ENCODE measurements at regions not wholly inside any gene's neighbourhood (a gene's known extent, or its start where the extent isn't known, plus 50 kb on each side); places are given as distances from the start of the nearest gene placed in this dataset.

GRCh38 chr2:12073217-12073852 lies 326.9 kb downstream of the LPIN1 start:
- TF ChIP-seq GATA3 (IDR thresholded peaks at IDR 0.05; ENCODE audit: low read depth, low read length) (no peak), GATA2 (IDR thresholded peaks at IDR 0.05; ENCODE audit: low read depth, low read length) (no peak)

GRCh38 chr2:12074126-12074844 lies 327.9 kb downstream of the LPIN1 start:
- TF ChIP-seq GATA3 (IDR thresholded peaks at IDR 0.05; ENCODE audit: low read depth, low read length): 0 out of 2 replicates have a peak, but pooled peaks have one; percentile 11
- no peak for TF ChIP-seq GATA2 (IDR thresholded peaks at IDR 0.05; ENCODE audit: low read depth, low read length)

GRCh38 chr2:12074845-12075217 lies 328.4 kb downstream of the LPIN1 start:
- TF ChIP-seq GATA2 (IDR thresholded peaks at IDR 0.05; ENCODE audit: low read depth, low read length) (no peak), GATA3 (IDR thresholded peaks at IDR 0.05; ENCODE audit: low read depth, low read length) (no peak)

GRCh38 chr2:12075603-12076002 lies 329.2 kb downstream of the LPIN1 start:
- no peak for TF ChIP-seq GATA2 (IDR thresholded peaks at IDR 0.05; ENCODE audit: low read depth, low read length)
- no peak for TF ChIP-seq GATA3 (IDR thresholded peaks at IDR 0.05; ENCODE audit: low read depth, low read length)

- TF ChIP-seq GATA2 (IDR thresholded peaks at IDR 0.05; ENCODE audit: low read depth, low read length): no peak
- no peak for TF ChIP-seq GATA3 (IDR thresholded peaks at IDR 0.05; ENCODE audit: low read depth, low read length)
Measured at GRCh38 chr2:12076810-12077209, 330.4 kb downstream of the LPIN1 start.

GRCh38 chr2:12080360-12080759 lies 333.9 kb downstream of the LPIN1 start:
- TF ChIP-seq GATA2 (IDR thresholded peaks at IDR 0.05; ENCODE audit: low read depth, low read length): no peak
- TF ChIP-seq GATA3 (IDR thresholded peaks at IDR 0.05; ENCODE audit: low read depth, low read length): no peak

GRCh38 chr2:12081481-12082210 lies 335.2 kb downstream of the LPIN1 start:
- TF ChIP-seq GATA3 (IDR thresholded peaks at IDR 0.05; ENCODE audit: low read depth, low read length) (no peak), GATA2 (IDR thresholded peaks at IDR 0.05; ENCODE audit: low read depth, low read length) (peak; percentile 53; the same call in 1 of the 2 replicates)

- TF ChIP-seq GATA3 (IDR thresholded peaks at IDR 0.05; ENCODE audit: low read depth, low read length): peak; percentile 79
- TF ChIP-seq GATA2 (IDR thresholded peaks at IDR 0.05; ENCODE audit: low read depth, low read length): peak; percentile 90
Measured at GRCh38 chr2:12083081-12083581, 336.7 kb downstream of the LPIN1 start.

GRCh38 chr2:12083713-12084419 lies 337.4 kb downstream of the LPIN1 start:
- TF ChIP-seq GATA3 (IDR thresholded peaks at IDR 0.05; ENCODE audit: low read depth, low read length): no peak
- TF ChIP-seq GATA2 (IDR thresholded peaks at IDR 0.05; ENCODE audit: low read depth, low read length): no peak

- TF ChIP-seq GATA3 (IDR thresholded peaks at IDR 0.05; ENCODE audit: low read depth, low read length): no peak
- no peak for TF ChIP-seq GATA2 (IDR thresholded peaks at IDR 0.05; ENCODE audit: low read depth, low read length)
Measured at GRCh38 chr2:12087175-12087574, 340.7 kb downstream of the LPIN1 start.

- no peak for TF ChIP-seq GATA3 (IDR thresholded peaks at IDR 0.05; ENCODE audit: low read depth, low read length)
- TF ChIP-seq GATA2 (IDR thresholded peaks at IDR 0.05; ENCODE audit: low read depth, low read length): no peak
Measured at GRCh38 chr2:12087671-12088380, 341.4 kb downstream of the LPIN1 start.

GRCh38 chr2:12089001-12089400 lies 342.6 kb downstream of the LPIN1 start:
- no peak for TF ChIP-seq GATA3 (IDR thresholded peaks at IDR 0.05; ENCODE audit: low read depth, low read length)
- no peak for TF ChIP-seq GATA2 (IDR thresholded peaks at IDR 0.05; ENCODE audit: low read depth, low read length)

- no peak for TF ChIP-seq GATA3 (IDR thresholded peaks at IDR 0.05; ENCODE audit: low read depth, low read length)
- no peak for TF ChIP-seq GATA2 (IDR thresholded peaks at IDR 0.05; ENCODE audit: low read depth, low read length)
Measured at GRCh38 chr2:12089496-12089895, 343.1 kb downstream of the LPIN1 start.

Data from SH-SY5Y (cell line).